ENCODE measurements at regions not wholly inside any gene's neighbourhood (a gene's known extent, or its start where the extent isn't known, plus 50 kb on each side); places are given as distances from the start of the nearest gene placed in this dataset.

GRCh38 chr3:86257955-86258641 lies 732.9 kb downstream of the VGLL3 start:
- TF ChIP-seq, protein P1, sequence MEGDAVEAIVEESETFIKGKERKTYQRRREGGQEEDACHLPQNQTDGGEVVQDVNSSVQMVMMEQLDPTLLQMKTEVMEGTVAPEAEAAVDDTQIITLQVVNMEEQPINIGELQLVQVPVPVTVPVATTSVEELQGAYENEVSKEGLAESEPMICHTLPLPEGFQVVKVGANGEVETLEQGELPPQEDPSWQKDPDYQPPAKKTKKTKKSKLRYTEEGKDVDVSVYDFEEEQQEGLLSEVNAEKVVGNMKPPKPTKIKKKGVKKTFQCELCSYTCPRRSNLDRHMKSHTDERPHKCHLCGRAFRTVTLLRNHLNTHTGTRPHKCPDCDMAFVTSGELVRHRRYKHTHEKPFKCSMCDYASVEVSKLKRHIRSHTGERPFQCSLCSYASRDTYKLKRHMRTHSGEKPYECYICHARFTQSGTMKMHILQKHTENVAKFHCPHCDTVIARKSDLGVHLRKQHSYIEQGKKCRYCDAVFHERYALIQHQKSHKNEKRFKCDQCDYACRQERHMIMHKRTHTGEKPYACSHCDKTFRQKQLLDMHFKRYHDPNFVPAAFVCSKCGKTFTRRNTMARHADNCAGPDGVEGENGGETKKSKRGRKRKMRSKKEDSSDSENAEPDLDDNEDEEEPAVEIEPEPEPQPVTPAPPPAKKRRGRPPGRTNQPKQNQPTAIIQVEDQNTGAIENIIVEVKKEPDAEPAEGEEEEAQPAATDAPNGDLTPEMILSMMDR (IDR thresholded peaks at IDR 0.05; ENCODE audit: low read length), result no peak
- TF ChIP-seq EZH2phosphoT487 (IDR thresholded peaks at IDR 0.05; ENCODE audit: low read length), result no peak
